ENCODE measurements at regions not wholly inside any gene's neighbourhood (a gene's known extent, or its start where the extent isn't known, plus 50 kb on each side); places are given as distances from the start of the nearest gene placed in this dataset.

- no peak for TF ChIP-seq POLR2A (IDR thresholded peaks at IDR 0.05)
- TF ChIP-seq, protein P1, sequence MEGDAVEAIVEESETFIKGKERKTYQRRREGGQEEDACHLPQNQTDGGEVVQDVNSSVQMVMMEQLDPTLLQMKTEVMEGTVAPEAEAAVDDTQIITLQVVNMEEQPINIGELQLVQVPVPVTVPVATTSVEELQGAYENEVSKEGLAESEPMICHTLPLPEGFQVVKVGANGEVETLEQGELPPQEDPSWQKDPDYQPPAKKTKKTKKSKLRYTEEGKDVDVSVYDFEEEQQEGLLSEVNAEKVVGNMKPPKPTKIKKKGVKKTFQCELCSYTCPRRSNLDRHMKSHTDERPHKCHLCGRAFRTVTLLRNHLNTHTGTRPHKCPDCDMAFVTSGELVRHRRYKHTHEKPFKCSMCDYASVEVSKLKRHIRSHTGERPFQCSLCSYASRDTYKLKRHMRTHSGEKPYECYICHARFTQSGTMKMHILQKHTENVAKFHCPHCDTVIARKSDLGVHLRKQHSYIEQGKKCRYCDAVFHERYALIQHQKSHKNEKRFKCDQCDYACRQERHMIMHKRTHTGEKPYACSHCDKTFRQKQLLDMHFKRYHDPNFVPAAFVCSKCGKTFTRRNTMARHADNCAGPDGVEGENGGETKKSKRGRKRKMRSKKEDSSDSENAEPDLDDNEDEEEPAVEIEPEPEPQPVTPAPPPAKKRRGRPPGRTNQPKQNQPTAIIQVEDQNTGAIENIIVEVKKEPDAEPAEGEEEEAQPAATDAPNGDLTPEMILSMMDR (IDR thresholded peaks at IDR 0.05), result no peak
- no peak for TF ChIP-seq EP300 (IDR thresholded peaks at IDR 0.05; ENCODE audit: low read depth)
- TF ChIP-seq POLR2AphosphoS5 (IDR thresholded peaks at IDR 0.05), result no peak
These were observed 743.3 kb upstream of the PTPRD start for GRCh38 chr9:11356067-11356466.

Measured in transverse colon (tissue), 4 donors.